Heart left ventricle (tissue), 13 donors: ENCODE measurements at regions not wholly inside any gene's neighbourhood (a gene's known extent, or its start where the extent isn't known, plus 50 kb on each side); places are given as distances from the start of the nearest gene placed in this dataset.

ENCODE experiments used
- POLR2A ChIP-seq, 2 donors: fragments of 450-650 bp; IDR thresholded peaks; one replicate each; pipeline ENCODE4 v1.6.1; 2017; ENCODE audit warnings: antibody characterized with exemption in 2 of 2, mild to moderate bottlenecking in 2 of 2, moderate library complexity in 2 of 2
- TF ChIP-seq, protein P1 (sequence below), 12 donors: fragments of 200-600 bp; sonication (generic) in 4 of 12; IDR thresholded peaks; one replicate each; pipeline versions ENCODE4 v1.5.0 to v1.8.0; 2018 to 2022; ENCODE audit warnings: antibody characterized with exemption in 12 of 12, mild to moderate bottlenecking in 5 of 12
- donor health status: ischemic (EF 13 %, LVEDD 7.1; RV severe dilation, severe dysfunction).
- donor health status: DM: no; HTN: yes; CAD: no.
- donor health status: DM: no; HTN: no; CAD: no.
- donor health status: ischemic (EF 25% LVEDD 6.9; RV normal size, moderate dysfunction).
- donor health status: ischemic (EF 25% LVEDD 5.7; RV mildly dilated, moderate dysfunction).
- donor health status: ischemic (EF 35%, LVEDD 5.7; RV mildly dilated, moderate dysfunction).
- donor health status: nonischemic (EF 11% LVEDD 7.7; RV severe dilation, severe dysfunction).
- donor health status: DM: yes; HTN: yes; CAD: no.
- donor health status: PGD.
- donor health status: ischemic (EF 29% LVEDD 5.4; RV normal size, mild dysfunction).
- donor health status: nonischemic (EF 23%, LVEDD 6.1; RV moderate dilation, normal function).

DNA sequence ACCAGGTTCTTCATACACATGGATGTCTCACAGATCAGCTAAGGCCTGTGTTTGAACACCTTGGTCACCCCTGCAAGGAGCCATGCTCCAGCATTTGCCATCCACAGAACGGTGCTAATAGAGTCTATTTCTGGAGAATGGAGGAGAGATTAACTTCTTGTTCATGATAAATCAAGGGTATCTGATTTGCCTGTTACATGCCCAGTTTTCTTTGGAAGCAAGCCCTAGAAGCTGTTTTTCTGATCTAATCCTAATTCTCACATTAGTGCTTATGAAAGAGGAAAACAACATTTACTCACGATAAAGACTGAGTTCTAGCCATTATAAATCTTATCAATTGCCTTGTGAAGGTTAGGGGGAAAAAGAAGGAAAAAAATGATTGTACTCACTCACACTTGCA is 119.6 kb upstream of the DTNA start:
- TF ChIP-seq, protein P1, sequence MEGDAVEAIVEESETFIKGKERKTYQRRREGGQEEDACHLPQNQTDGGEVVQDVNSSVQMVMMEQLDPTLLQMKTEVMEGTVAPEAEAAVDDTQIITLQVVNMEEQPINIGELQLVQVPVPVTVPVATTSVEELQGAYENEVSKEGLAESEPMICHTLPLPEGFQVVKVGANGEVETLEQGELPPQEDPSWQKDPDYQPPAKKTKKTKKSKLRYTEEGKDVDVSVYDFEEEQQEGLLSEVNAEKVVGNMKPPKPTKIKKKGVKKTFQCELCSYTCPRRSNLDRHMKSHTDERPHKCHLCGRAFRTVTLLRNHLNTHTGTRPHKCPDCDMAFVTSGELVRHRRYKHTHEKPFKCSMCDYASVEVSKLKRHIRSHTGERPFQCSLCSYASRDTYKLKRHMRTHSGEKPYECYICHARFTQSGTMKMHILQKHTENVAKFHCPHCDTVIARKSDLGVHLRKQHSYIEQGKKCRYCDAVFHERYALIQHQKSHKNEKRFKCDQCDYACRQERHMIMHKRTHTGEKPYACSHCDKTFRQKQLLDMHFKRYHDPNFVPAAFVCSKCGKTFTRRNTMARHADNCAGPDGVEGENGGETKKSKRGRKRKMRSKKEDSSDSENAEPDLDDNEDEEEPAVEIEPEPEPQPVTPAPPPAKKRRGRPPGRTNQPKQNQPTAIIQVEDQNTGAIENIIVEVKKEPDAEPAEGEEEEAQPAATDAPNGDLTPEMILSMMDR (IDR thresholded peaks at IDR 0.05), result no peak
- no peak for TF ChIP-seq POLR2A (IDR thresholded peaks at IDR 0.05)
